ENCODE measurements at regions not wholly inside any gene's neighbourhood (a gene's known extent, or its start where the extent isn't known, plus 50 kb on each side); places are given as distances from the start of the nearest gene placed in this dataset.

- ATAC-seq (ENCODE audit: low read depth) (no peak), DNase-seq (no peak)
- POLR2A ChIA-PET = no interaction called here
- no peak overlapping the region for H3K9ac ChIP-seq (ENCODE audit: low read length)
- H3K4me3 ChIP-seq (ENCODE audit: control extremely low read depth in 1 of 5, extremely low read depth in 1 of 5, insufficient read depth in 1 of 5, low read depth in 2 of 5, low read length in 4 of 5) = no peak overlapping the region
- CTCF ChIA-PET = no interaction called here
- no peak overlapping the region for H3K27ac ChIP-seq (ENCODE audit: low read length in 2 of 2)
- no peaks in the 10 kb centered on the region for H3K9me3 ChIP-seq (ENCODE audit: control extremely low read depth in 1 of 3, control insufficient read depth in 2 of 3, insufficient read depth in 1 of 3, low read length in 2 of 3)
- H3K4me1 Mint-ChIP-seq = no peaks in the 10 kb centered on the region
- H3K9me3 Mint-ChIP-seq (ENCODE audit: insufficient read depth) = no peaks in the 10 kb centered on the region
- H3K4me1 ChIP-seq (ENCODE audit: control insufficient read depth in 2 of 2, insufficient read depth in 2 of 2, low read length in 2 of 2) = no peaks in the 10 kb centered on the region
- no peaks in the 10 kb centered on the region for H3K36me3 ChIP-seq (replicated peaks in 1 of 2; ENCODE audit: control extremely low read depth in 1 of 2, control insufficient read depth in 1 of 2, extremely low read depth in 1 of 2, insufficient read depth in 2 of 2, low read length in 1 of 2)
- no peak overlapping the region for H3K27ac Mint-ChIP-seq
- no peak overlapping the region for H3K4me3 Mint-ChIP-seq
- peaks cover 38% of the 10 kb centered on the region for H3K27me3 Mint-ChIP-seq
- no peak for TF ChIP-seq CTCF (IDR thresholded peaks at IDR 0.05)
- TF ChIP-seq EZH2 (IDR thresholded peaks at IDR 0.05; ENCODE audit: borderline replicate concordance, insufficient read depth, low read depth, low read length, poor library complexity, severe bottlenecking) = no peak
- no peaks in the 10 kb centered on the region for H4K20me1 ChIP-seq (ENCODE audit: control insufficient read depth, insufficient read depth, low read length, poor library complexity, severe bottlenecking)
- H2AFZ ChIP-seq (ENCODE audit: insufficient read depth, low read depth, low read length, poor library complexity, severe bottlenecking) = no peak overlapping the region
- peaks cover 0 to 8% (median 2%) of the 10 kb centered on the region in 4 experiments for H3K27me3 ChIP-seq (replicated peaks in 1 of 4; ENCODE audit: control extremely low read depth in 1 of 4, control insufficient read depth in 3 of 4, insufficient read depth in 4 of 4, low read length in 3 of 4)
- WGBS (ENCODE audit: insufficient coverage) = no CpG with 5 or more reads among the region's 2 CpGs
- no peak overlapping the region for H3K4me2 ChIP-seq (replicated peaks; ENCODE audit: low read depth, low read length, poor library complexity, severe bottlenecking)
- H3K79me2 ChIP-seq (ENCODE audit: control insufficient read depth, insufficient read depth, low read length) = no peaks in the 10 kb centered on the region
- intact Hi-C loops (cut with micrococcal nuclease) = no loop called here
These were observed 67.7 kb downstream of the RDH14 start for GRCh38 chr2:18492721-18493120.

- DNase-seq (no peak), ATAC-seq (ENCODE audit: low read depth) (no peak)
- Mint-ChIP-seq H3K4me3 (no peak overlapping the region), H3K27ac (no peak overlapping the region), H3K4me1 (no peaks in the 10 kb centered on the region), H3K9me3 (ENCODE audit: insufficient read depth) (no peaks in the 10 kb centered on the region), H3K27me3 (peaks cover 32% of the 10 kb centered on the region)
- CTCF ChIA-PET = no interaction called here
- H3K27ac ChIP-seq (ENCODE audit: low read length in 2 of 2) = no peak overlapping the region
- no peaks in the 10 kb centered on the region for H3K9me3 ChIP-seq (ENCODE audit: control extremely low read depth in 1 of 3, control insufficient read depth in 2 of 3, insufficient read depth in 1 of 3, low read length in 2 of 3)
- no peak overlapping the region for H3K4me2 ChIP-seq (replicated peaks; ENCODE audit: low read depth, low read length, poor library complexity, severe bottlenecking)
- no peaks in the 10 kb centered on the region for H3K79me2 ChIP-seq (ENCODE audit: control insufficient read depth, insufficient read depth, low read length)
- H3K27me3 ChIP-seq (replicated peaks in 1 of 4; ENCODE audit: control extremely low read depth in 1 of 4, control insufficient read depth in 3 of 4, insufficient read depth in 4 of 4, low read length in 3 of 4) = peaks cover 0 to 4% (median under 1%) of the 10 kb centered on the region in 4 experiments
- intact Hi-C loops (cut with micrococcal nuclease) = no loop called here
- no peak overlapping the region for H2AFZ ChIP-seq (ENCODE audit: insufficient read depth, low read depth, low read length, poor library complexity, severe bottlenecking)
- H3K36me3 ChIP-seq (replicated peaks in 1 of 2; ENCODE audit: control extremely low read depth in 1 of 2, control insufficient read depth in 1 of 2, extremely low read depth in 1 of 2, insufficient read depth in 2 of 2, low read length in 1 of 2) = no peaks in the 10 kb centered on the region
- WGBS (ENCODE audit: insufficient coverage) = 100% methylated on average over 1 of the region's 3 CpGs
- H3K4me3 ChIP-seq (ENCODE audit: control extremely low read depth in 1 of 5, extremely low read depth in 1 of 5, insufficient read depth in 1 of 5, low read depth in 2 of 5, low read length in 4 of 5) = no peak overlapping the region
- no peak overlapping the region for H3K9ac ChIP-seq (ENCODE audit: low read length)
- no peaks in the 10 kb centered on the region for H3K4me1 ChIP-seq (ENCODE audit: control insufficient read depth in 2 of 2, insufficient read depth in 2 of 2, low read length in 2 of 2)
- POLR2A ChIA-PET = no interaction called here
- TF ChIP-seq EZH2 (IDR thresholded peaks at IDR 0.05; ENCODE audit: borderline replicate concordance, insufficient read depth, low read depth, low read length, poor library complexity, severe bottlenecking) (no peak), CTCF (IDR thresholded peaks at IDR 0.05) (no peak)
- no peaks in the 10 kb centered on the region for H4K20me1 ChIP-seq (ENCODE audit: control insufficient read depth, insufficient read depth, low read length, poor library complexity, severe bottlenecking)
These were observed 68.9 kb downstream of the RDH14 start for GRCh38 chr2:18491577-18491976.

Data from B cell (primary cell).